NCI-H1694 (cell line): ENCODE measurements at regions not wholly inside any gene's neighbourhood (a gene's known extent, or its start where the extent isn't known, plus 50 kb on each side); places are given as distances from the start of the nearest gene placed in this dataset.
A peak's percentile ranks its signal among the peaks of the same experiment; 100 is the strongest.

Source experiments
- DNase-seq: peaks from one replicate; lab custom pipeline; 2025; lab: John Stamatoyannopoulos, UW

GRCh38 chr21:41689289-41689583, 77.6 kb downstream of the RIPK4 start:
- DNase-seq: no peak

- no peak for DNase-seq
Observed at GRCh38 chr21:41687633-41688032, 79.2 kb downstream of the RIPK4 start.

DNA sequence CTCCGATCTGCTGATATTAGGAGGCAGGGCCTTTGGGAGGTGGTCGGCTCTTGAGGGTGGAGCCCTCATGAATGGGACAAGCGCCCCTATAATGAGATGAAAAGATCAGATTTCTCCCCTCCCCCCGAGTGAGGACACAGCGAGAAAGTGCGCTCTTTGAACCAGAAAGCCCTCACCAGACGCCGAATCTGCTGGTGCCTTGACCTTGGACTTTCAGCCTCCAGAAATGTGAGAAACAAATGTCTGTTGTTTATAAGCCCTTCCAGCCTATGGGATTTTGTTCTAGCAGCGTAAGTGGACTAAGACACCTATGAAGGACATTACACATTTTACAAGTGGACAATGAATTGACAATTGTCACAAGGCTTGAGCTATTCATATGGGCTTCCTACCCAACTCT, 80.2 kb downstream of the RIPK4 start:
- DNase-seq: no peak

DNA sequence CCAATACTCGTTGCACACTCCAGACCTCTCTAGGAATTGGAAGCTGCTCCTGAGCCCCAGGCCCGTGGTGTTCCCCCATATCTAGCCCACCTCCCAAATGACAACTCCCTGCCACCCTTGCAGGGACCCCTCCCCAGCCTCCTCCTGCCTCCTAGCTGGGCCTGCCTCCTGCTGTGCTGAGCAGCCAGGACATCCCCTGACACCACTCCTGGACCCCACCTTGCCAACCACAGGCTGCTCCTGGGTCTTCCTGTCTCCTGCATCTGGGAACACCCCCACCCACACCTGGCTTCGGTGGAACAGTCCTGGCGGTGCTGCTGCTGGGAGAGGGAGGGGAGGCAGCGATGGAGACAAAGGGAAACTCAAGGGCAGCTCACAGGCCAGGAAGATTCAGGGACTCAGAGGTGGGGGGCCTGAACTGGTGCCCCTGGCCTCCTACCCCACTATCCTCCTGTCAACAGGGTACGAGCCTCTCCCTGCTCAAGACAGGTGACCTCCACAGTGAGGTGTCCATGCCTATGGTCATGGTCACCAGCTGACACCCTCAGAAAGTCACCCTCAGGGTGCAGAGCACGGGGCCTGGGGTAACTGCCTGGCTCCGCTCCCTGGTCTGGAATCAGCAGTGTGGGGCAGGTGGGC, 81.2 kb downstream of the RIPK4 start:
- no peak for DNase-seq

DNA sequence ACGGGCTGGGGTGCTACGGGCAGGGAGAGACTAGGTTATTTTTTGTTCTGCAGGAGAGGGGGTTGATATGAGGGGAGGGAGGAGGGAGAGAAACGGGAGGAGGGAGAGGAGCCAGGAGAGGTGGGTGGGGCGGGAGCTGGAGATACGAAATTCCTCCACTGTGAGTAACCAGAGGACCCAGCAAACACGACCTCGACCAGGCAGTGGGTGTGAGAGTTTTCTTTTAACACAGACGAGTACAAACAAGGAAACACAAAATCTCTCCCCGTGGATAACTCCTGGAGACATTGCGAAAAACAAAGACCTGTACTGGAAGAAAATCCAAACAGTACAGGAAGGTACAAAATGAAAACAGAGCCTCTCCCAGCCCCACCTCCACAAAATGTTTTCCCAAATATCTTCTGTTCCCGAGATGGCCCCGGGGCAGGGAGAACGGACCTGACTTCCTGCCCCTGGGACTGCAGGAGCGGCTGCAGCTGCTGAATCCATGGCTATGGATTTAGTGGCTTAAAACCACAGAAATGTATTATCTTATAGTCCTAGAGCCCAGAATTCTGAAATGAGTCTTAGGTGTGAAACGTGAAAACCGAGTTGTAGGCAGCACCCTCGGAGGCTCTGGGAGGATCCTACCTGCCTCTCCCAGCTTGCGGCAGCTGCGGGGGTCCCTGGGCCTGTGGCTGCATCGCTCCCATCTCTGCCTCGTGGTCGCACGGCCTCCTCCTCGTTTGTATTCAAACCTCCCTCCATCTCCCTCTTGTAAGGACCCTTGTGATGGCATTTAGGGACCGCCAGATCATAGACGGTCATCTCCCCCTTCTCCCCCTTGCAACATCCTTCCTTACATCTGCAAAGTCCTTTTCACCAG, 82.2 kb downstream of the RIPK4 start:
- DNase-seq: no peak

- DNase-seq: no peak
Observed at GRCh38 chr21:41683815-41684214, 83.0 kb downstream of the RIPK4 start.

DNA sequence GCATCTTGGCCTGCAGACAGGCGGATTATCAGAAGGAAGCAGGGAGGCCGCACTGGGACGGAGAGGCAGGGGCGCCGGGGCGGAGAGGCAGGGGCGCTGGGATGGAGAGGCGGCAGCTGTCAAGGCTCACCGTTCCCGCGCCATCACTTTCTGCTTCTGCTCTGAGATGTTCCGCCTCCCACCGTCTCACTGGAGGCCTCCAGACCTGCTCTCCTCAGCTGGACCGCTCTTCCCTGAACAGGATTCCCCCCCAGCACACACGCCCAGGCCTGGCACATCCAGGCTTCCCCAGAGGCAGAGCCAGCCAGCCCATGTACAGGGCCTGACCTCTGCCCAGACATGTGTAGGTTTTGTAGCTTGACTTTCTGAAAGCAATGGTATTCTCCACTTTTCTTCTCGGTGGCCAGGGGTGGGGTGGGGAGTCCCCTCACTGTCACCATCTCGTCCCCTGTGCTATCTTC, 84.1 kb downstream of the RIPK4 start:
- DNase-seq: no peak

GRCh38 chr21:41681939-41682718, 84.7 kb downstream of the RIPK4 start:
- no peak for DNase-seq

DNA sequence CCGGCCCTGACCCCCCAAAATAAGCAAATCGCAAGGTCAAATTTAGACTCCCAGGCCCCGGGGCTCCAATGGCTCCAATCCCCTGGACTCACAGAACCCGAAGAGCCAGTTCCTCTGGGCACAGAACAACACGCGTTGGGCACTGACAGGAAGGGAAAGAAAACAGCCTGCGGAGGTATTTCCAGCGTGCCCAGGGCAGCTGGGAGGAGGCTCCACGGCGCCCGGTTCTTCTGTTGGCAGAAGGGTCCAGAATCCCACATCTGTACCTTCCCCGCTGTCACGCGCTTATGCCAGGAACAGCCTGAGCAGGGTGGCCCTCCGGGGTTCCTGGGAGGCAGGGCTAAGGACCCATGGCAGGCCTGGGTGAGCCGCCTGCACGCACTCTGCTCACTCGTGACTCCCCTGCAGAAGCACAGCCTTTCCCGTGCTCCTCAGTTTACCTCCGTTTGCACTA, 85.5 kb downstream of the RIPK4 start:
- DNase-seq: no peak

GRCh38 chr21:41680444-41681347, 86.2 kb downstream of the RIPK4 start:
- DNase-seq: no peak

- DNase-seq: peak; percentile 2
Observed at GRCh38 chr21:41678924-41679318, 87.9 kb downstream of the RIPK4 start.

- no peak for DNase-seq
Observed at GRCh38 chr21:41678016-41678923, 88.6 kb downstream of the RIPK4 start.

DNA sequence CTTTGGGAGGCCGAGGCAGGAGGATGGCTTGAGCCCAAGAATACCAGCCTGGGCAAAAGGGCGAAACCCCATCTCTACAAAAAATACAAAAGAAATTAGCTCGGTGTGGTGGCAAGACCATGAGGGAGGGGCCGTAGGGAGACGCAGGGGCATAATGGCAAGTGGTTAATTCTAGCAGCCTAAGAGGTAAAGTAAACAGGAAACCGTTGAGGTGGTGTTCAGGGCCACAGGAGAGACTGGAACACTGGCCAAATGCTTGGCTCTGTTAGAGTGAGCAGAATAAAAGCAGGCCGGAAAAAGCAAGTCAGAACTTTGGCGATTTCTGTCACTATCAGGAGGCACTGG, 89.2 kb downstream of the RIPK4 start:
- DNase-seq: no peak

DNA sequence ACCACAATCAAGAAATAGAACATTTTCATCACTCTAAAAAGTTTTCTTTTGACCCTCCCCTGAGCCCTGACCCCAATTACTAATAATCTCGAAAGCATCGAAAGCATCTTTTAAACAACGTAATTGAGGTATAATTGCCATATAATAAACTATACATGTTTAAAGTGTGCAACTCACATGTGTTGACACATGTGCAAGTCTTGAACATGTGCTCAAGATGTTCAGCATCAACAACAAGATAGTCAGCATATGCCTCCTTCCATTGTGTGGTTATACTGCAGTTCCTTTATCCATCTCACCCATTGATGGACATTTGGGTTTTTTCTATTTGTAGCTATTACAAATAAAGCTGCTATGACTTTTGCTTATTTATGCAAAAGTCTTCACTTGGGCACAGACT, 90.7 kb downstream of the RIPK4 start:
- no peak for DNase-seq

- DNase-seq: no peak
Observed at GRCh38 chr21:41675574-41675973, 91.3 kb downstream of the RIPK4 start.

DNA sequence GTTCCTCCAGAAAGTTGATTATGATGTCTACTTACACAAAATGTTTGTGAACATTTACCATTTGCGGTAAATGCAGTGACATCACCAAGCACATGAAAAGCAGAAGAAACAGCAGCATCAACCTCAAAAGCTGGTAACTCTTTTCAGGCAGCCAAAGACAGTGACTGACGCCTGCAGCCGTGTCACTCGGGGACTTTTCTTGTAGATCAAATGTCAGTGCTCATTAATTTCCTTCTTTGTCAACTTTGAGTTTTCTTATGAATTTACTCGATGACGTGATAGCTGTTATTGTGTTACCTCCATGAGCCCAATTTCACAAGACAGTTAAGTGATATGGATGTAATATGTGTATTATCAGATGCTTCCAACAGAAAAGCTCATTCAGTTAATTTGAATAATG, 92.5 kb downstream of the RIPK4 start:
- no peak for DNase-seq

GRCh38 chr21:41673596-41674335, 93.1 kb downstream of the RIPK4 start:
- DNase-seq: no peak

DNA sequence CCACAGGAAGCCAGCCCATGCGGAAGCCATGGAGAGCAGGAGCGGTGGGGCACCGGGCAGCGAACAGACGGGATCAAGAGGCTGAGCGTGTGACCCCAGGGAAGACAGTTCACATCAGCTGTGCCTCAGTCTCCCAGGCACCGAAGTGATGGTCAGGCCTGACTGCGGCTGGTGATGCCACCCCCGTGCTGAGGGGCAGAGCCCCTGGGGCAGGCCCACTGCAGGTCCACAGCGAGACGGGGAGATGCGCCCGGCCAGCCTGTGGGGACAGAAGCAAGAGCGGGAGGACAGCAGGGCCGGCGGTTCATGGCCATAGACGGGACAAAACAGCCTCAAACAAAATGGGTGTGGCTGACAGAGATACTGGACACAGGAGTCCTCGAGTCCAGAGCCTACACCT, 93.8 kb downstream of the RIPK4 start:
- DNase-seq: no peak

- DNase-seq: no peak
Observed at GRCh38 chr21:41672543-41672915, 94.3 kb downstream of the RIPK4 start.

DNA sequence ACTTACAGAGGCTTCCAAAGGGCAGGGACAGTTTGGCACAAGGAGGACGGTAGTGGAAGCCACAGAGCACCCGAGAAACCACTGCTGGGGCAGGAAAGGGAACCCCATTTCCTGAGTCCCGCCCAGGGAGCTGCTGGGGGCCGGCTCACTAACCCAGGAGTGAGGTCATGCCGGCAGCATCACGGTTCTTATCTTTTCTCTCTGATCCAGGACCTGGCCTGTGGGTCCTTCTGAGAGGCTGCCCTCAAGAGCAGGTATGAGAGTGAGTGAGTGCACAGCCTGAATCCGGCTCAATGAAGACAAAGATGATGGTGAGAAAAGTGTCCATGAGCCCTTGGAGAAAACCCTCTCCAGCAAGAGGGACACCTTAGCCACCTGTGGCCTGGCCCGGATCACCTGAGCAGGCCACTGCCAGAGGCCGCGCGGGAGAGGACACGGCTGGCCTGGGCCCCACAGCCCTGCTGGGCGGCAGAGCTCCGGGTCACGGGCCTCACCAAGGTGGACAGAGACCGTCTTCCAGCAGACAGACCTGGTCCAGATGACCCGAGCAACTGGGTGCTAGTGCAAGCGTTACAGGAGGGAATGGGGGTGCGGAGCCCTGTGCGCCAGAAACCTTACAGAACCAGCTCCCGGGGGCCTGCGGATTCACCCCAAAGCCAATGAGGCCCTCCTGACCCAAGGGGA, 94.9 kb downstream of the RIPK4 start:
- no peak for DNase-seq
